ENCODE measurements at regions not wholly inside any gene's neighbourhood (a gene's known extent, or its start where the extent isn't known, plus 50 kb on each side); places are given as distances from the start of the nearest gene placed in this dataset.

DNA sequence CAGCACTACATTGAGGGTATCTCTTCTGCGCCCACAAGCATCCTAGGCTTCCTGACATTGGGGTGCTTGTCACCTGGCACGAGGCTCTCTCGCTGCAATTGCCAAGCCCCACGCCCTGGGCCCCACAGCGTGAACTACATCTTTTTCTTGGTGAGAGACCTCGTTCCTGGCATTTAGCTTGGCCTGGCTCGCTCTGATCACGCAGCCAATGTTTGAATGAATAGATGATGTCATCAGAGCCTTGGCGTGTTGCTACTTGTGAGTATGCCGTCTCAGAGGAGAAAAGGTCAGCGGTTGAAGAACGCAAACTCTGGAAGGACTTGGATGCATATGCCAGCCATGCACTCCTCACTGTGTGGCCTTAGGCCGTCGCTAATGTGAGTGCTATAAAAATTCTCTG, 150.2 kb upstream of the AUTS2 start:
- TF ChIP-seq, protein P1, sequence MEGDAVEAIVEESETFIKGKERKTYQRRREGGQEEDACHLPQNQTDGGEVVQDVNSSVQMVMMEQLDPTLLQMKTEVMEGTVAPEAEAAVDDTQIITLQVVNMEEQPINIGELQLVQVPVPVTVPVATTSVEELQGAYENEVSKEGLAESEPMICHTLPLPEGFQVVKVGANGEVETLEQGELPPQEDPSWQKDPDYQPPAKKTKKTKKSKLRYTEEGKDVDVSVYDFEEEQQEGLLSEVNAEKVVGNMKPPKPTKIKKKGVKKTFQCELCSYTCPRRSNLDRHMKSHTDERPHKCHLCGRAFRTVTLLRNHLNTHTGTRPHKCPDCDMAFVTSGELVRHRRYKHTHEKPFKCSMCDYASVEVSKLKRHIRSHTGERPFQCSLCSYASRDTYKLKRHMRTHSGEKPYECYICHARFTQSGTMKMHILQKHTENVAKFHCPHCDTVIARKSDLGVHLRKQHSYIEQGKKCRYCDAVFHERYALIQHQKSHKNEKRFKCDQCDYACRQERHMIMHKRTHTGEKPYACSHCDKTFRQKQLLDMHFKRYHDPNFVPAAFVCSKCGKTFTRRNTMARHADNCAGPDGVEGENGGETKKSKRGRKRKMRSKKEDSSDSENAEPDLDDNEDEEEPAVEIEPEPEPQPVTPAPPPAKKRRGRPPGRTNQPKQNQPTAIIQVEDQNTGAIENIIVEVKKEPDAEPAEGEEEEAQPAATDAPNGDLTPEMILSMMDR (conservative IDR thresholded peaks at IDR 0.05; ENCODE audit: low read depth, low read length), result no peak
- no peak for TF ChIP-seq EZH2 (IDR thresholded peaks at IDR 0.05; ENCODE audit: borderline replicate concordance, low read depth, low read length, poor library complexity, severe bottlenecking)

All from A673 (cell line).